GM13977 (cell line): ENCODE measurements at regions not wholly inside any gene's neighbourhood (a gene's known extent, or its start where the extent isn't known, plus 50 kb on each side); places are given as distances from the start of the nearest gene placed in this dataset.

ENCODE experiments used
- DNase-seq: peaks from one replicate; pipeline ENCODE4 v3.0.0; 2012; ENCODE audit warnings: low spot score
- CTCF ChIP-seq: IDR thresholded peaks from 2 replicates; pipeline ENCODE4 v1.5.1; 2012; ENCODE audit warnings: mild to moderate bottlenecking, control low read depth; ENCODE audit not compliant: insufficient read depth; ENCODE audit errors: extremely low read depth, missing control alignments
- in situ Hi-C: fragments of 300-500 bp; cut with MboI; formaldehyde crosslinking; loops from one replicate; pipeline ENCODE4 v1.12.0; 2022; ENCODE audit warnings: low sequenced_read_pairs, low pct_unique_long_range_greater_than_20kb, mixed read lengths, inconsistent platforms; ENCODE audit not compliant: unreplicated experiment

GRCh38 chr10:118145256-118145655 lies 98.5 kb upstream of the RAB11FIP2 start:
- no peak for DNase-seq
- TF ChIP-seq CTCF, result no peak
- in situ Hi-C loops, result no loop called here

GRCh38 chr10:118141471-118141870 lies 94.7 kb upstream of the RAB11FIP2 start:
- no peak for TF ChIP-seq CTCF
- DNase-seq, result no peak
- in situ Hi-C loops, result no loop called here

GRCh38 chr10:118139321-118139720 lies 92.6 kb upstream of the RAB11FIP2 start:
- no peak for DNase-seq
- TF ChIP-seq CTCF, result no peak
- in situ Hi-C loops, result no loop called here

- no peak for TF ChIP-seq CTCF
- in situ Hi-C loops, result no loop called here
- no peak for DNase-seq
These were observed 81.9 kb upstream of the RAB11FIP2 start for GRCh38 chr10:118128675-118129074.

GRCh38 chr10:118118716-118119115 lies 72.0 kb upstream of the RAB11FIP2 start:
- TF ChIP-seq CTCF, result no peak
- no peak for DNase-seq
- in situ Hi-C loops, result no loop called here

GRCh38 chr10:118116715-118117449 lies 70.1 kb upstream of the RAB11FIP2 start:
- no peak for DNase-seq
- in situ Hi-C loops, result no loop called here
- TF ChIP-seq CTCF, result no peak

GRCh38 chr10:118116362-118116714 lies 69.6 kb upstream of the RAB11FIP2 start:
- TF ChIP-seq CTCF, result no peak
- no peak for DNase-seq
- in situ Hi-C loops, result no loop called here
